ENCODE measurements at regions not wholly inside any gene's neighbourhood (a gene's known extent, or its start where the extent isn't known, plus 50 kb on each side); places are given as distances from the start of the nearest gene placed in this dataset.

DNA sequence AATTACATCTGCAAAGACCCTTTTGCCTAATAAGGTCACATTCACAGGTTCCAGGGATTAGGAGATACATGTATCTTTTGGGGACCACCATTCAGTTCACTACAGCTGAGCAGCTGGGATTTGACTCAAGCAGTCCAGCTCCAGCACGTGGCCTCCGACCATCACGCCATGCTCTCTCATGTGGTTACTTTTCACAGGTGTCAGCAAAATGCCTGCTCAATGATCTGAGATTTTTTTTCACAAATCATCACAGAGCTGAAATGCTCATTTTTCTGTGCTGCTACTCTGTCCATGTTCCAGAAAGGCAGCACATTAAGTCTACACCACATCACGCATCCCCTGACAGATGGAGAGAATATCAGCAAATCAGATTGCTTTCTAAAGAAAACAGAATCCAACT, 98.5 kb upstream of the RMDN2 start:
- TF ChIP-seq, protein P1, sequence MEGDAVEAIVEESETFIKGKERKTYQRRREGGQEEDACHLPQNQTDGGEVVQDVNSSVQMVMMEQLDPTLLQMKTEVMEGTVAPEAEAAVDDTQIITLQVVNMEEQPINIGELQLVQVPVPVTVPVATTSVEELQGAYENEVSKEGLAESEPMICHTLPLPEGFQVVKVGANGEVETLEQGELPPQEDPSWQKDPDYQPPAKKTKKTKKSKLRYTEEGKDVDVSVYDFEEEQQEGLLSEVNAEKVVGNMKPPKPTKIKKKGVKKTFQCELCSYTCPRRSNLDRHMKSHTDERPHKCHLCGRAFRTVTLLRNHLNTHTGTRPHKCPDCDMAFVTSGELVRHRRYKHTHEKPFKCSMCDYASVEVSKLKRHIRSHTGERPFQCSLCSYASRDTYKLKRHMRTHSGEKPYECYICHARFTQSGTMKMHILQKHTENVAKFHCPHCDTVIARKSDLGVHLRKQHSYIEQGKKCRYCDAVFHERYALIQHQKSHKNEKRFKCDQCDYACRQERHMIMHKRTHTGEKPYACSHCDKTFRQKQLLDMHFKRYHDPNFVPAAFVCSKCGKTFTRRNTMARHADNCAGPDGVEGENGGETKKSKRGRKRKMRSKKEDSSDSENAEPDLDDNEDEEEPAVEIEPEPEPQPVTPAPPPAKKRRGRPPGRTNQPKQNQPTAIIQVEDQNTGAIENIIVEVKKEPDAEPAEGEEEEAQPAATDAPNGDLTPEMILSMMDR (IDR thresholded peaks at IDR 0.05), result no peak
- TF ChIP-seq POLR2A (IDR thresholded peaks at IDR 0.05), result no peak
